GM18505 (cell line): ENCODE measurements at regions not wholly inside any gene's neighbourhood (a gene's known extent, or its start where the extent isn't known, plus 50 kb on each side); places are given as distances from the start of the nearest gene placed in this dataset.

Experiments
- ATAC-seq: cut with Tn5 transposase; IDR thresholded peaks from one replicate; pipeline ENCODE4 v1.9.1; 2021; ENCODE audit not compliant: unreplicated experiment
- POLR2A ChIP-seq: IDR thresholded peaks from 4 replicates; pipeline ENCODE4 v1.6.1; 2011; ENCODE audit warnings: borderline replicate concordance; ENCODE audit not compliant: insufficient read depth, insufficient read length; ENCODE audit errors: extremely low read depth

DNA sequence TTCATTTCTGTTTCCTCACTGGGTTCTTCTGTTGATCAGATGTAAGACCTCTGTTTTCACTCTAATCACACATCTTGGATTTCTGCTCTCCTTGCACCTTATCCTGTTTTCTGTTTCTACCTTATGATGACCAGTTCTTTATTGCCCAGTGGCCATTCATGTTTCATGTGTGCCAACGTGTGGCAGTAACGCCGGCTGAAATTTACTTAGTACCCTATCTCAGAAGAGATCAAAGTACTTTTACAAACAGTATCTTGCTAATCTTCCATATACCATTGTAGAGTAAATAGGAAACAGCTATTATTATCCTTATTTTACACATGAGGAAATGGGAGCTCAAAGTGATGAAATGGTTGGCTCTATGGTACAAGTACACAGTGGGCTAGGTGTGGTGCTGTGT is 74.0 kb downstream of the GATA3 start:
- ATAC-seq = no peak
- no peak for TF ChIP-seq POLR2A

GRCh38 chr10:8129438-8129837 is 75.0 kb downstream of the GATA3 start:
- no peak for ATAC-seq
- no peak for TF ChIP-seq POLR2A

DNA sequence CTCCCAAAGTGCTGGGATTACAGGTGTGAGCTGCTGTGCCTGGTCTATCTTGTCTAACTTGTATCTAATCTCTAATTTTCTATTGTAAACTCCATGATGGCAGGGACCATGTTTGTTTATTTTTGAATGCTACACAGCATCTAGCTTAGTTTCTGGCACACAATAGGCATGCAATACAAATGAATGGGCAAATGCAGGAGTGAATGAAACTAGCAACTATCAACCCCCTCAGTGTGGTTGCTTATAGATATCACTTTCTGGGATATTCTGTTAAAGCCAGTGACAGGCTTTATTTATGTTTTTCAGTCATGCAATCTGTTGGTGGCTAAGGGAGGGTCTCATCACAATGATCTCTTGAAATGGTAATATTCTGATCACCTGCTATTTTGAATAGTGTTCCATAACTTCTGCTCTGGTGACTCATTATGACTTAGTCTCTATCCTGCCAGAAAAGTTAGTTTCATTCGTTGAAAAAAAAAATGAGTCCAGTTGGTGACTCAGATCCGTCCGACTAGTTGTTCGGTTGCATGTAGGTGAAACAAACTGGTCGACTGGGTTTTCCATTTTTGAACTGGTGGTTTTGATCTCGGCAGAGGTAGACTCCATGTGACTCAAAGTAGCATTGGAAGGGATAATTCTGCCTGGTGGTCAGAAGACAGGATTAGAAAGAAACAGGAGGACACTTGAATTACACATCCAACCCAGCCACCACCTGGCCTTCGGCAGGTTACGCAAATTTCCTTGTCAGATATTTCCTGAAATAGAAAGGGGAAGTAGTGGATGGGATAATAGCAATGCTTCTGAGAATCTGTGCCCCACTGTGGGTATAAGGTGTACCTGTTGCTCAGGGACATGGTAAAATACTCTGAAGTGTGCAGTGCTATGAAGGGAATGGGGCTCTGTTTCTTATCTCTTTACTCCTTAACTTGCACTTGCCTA is 76.8 kb downstream of the GATA3 start:
- no peak for TF ChIP-seq POLR2A
- ATAC-seq = peak; percentile 56

DNA sequence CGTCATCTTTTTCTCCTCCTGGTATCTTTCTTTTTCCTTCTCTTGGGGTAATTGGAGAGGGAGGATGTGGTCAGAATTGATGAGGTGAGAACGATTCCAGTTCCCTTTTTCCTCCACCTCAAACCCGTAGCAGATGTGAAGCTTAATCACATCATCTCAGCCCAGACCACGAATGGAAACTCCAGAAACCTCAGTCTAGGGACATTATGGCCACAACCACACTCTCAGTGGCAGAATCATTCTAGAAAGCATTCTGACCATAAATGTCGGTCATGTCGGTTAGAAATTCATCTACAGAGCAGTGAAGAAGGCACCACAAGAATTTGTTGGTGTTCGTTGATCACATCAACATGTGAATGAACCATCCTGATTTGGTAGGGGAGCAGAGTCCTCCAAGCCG is 78.7 kb downstream of the GATA3 start:
- peak; percentile 42 for ATAC-seq

GRCh38 chr10:8136736-8137135 is 82.2 kb downstream of the GATA3 start:
- no peak for ATAC-seq
- TF ChIP-seq POLR2A = no peak

More for the DNA sequence above, 78.7 kb downstream of the GATA3 start:
- no peak for TF ChIP-seq POLR2A

GRCh38 chr10:8137272-8137681 is 82.8 kb downstream of the GATA3 start:
- TF ChIP-seq POLR2A = no peak
- ATAC-seq = no peak

DNA sequence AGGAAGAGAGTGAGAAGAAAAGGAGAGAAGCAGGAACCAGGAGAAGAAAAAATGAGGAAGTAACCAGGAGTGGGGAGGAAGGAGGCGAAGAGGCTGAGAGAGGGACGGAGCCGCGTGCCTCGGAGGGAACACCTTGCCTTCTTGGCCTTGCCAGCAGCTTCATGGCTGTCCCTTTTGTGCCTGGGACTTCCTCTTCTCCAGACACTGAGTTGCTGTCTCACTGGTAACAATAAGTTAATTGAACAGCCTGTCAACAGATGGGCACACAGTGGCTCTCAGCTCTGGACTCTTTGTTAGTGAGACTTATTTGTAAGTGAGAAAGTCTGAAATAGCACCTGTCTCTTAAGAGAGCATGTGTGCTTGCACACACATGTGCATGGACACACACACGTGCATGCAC is 83.2 kb downstream of the GATA3 start:
- no peak for TF ChIP-seq POLR2A
- ATAC-seq = no peak

DNA sequence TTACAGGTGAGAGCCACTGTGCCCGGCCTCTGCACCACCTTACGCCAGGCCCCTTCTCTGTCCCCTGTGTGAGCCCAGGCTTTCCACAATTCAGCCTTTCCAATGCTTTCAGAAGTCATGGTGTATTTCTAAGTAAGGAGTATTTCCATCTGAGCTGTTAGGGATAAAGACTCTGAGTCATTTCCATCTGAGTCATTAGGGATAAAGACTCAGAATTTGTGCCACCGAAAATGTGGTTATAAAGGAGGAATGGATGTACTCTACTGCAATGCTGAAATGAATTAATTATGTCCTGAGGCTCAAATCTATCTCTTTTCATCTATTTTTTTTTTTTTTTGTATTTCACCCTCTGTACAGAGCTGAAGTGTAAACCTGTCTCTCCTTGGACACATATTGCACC is 84.0 kb downstream of the GATA3 start:
- no peak for TF ChIP-seq POLR2A
- ATAC-seq = no peak

- ATAC-seq = no peak
- no peak for TF ChIP-seq POLR2A
Observed at GRCh38 chr10:8144496-8144895, 90.0 kb downstream of the GATA3 start.

GRCh38 chr10:8146650-8147049 is 92.2 kb downstream of the GATA3 start:
- no peak for ATAC-seq

GRCh38 chr10:8149991-8150390 is 95.5 kb downstream of the GATA3 start:
- no peak for ATAC-seq
- TF ChIP-seq POLR2A = no peak

More at GRCh38 chr10:8146650-8147049, 92.2 kb downstream of the GATA3 start:
- no peak for TF ChIP-seq POLR2A

- no peak for ATAC-seq
- TF ChIP-seq POLR2A = no peak
Observed at GRCh38 chr10:8150401-8150905, 96.0 kb downstream of the GATA3 start.

DNA sequence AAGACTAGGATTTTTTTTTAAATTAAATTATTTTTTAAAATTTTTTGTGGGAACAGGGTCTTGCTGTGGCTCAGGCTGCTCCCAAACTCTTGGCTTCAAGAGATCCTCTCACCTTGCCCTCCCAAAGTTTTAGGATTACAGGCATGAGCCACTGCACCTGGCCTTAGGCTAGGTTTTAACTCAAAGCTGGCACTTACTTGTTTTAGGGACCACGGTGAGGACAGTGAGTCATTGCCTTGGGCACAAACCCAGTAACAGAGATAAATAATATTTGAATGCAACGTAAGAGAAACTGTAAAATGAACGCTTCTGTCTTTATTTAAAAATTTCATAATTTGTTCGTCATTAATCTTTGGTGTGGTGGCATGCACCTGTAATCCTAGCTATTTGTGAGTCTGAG is 96.6 kb downstream of the GATA3 start:
- ATAC-seq = no peak
- TF ChIP-seq POLR2A = no peak

DNA sequence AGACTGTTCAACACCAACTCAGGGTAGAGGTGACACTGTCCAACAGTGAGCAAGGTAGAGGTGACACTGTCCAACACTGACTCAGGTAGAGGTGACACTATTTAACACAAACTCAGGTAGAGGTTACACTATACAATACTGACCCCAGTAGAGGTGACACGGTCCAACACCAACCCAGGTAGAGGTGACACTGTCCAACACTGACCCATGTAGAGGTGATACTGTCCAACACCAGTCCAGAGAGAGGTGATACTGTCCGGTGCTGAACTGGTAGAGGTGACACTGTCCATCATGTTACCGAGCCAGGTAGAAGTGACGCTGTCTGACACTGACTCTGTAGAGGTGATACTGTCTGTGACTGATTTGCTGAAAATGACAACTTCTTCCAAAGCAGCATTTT is 102.4 kb downstream of the GATA3 start:
- no peak for ATAC-seq
- TF ChIP-seq POLR2A = no peak
